Body of pancreas (tissue), 4 donors: ENCODE measurements at regions not wholly inside any gene's neighbourhood (a gene's known extent, or its start where the extent isn't known, plus 50 kb on each side); places are given as distances from the start of the nearest gene placed in this dataset.

Experiments used
- CTCF ChIP-seq, 7 experiments: fragments of 450-650 bp in 4 of 7; fragments of 200-600 bp in 3 of 7; sonication (generic) in 3 of 7; IDR thresholded peaks; one replicate each; pipeline ENCODE4 v1.5.1; 2016 to 2019; ENCODE audit warnings: antibody characterized with exemption in 7 of 7
- POLR2A ChIP-seq, 3 donors: fragments of 450-650 bp; IDR thresholded peaks; one replicate each; pipeline ENCODE4 v1.6.1; 2016; ENCODE audit warnings: antibody characterized with exemption in 3 of 3, mild to moderate bottlenecking in 2 of 3

GRCh38 chr18:73007915-73008308 is 140.1 kb upstream of the NETO1 start:
- TF ChIP-seq CTCF (IDR thresholded peaks at IDR 0.05) (no peak), POLR2A (IDR thresholded peaks at IDR 0.05) (no peak)
